Glomerular endothelial cell (primary cell): ENCODE measurements at regions not wholly inside any gene's neighbourhood (a gene's known extent, or its start where the extent isn't known, plus 50 kb on each side); places are given as distances from the start of the nearest gene placed in this dataset.

Experiments
- DNase-seq: peaks from one replicate; pipeline ENCODE4 v3.0.0-alpha.2; 2011; ENCODE audit warnings: low read depth, low spot score; ENCODE audit errors: extremely low read depth

- DNase-seq: no peak
These were observed 197.4 kb upstream of the KCNG1 start for GRCh38 chr20:51220293-51220706.

GRCh38 chr20:51219544-51219943 lies 196.6 kb upstream of the KCNG1 start:
- DNase-seq: no peak

GRCh38 chr20:51218603-51219002 lies 195.7 kb upstream of the KCNG1 start:
- no peak for DNase-seq

GRCh38 chr20:51217347-51218045 lies 194.6 kb upstream of the KCNG1 start:
- DNase-seq: no peak

GRCh38 chr20:51216850-51217249 lies 193.9 kb upstream of the KCNG1 start:
- DNase-seq: no peak

- no peak for DNase-seq
These were observed 189.9 kb upstream of the KCNG1 start for GRCh38 chr20:51212816-51213215.

- DNase-seq: no peak
These were observed 188.3 kb upstream of the KCNG1 start for GRCh38 chr20:51211191-51211590.

GRCh38 chr20:51210084-51210483 lies 187.2 kb upstream of the KCNG1 start:
- DNase-seq: no peak

- no peak for DNase-seq
These were observed 185.3 kb upstream of the KCNG1 start for GRCh38 chr20:51208162-51208561.

- no peak for DNase-seq
These were observed 183.2 kb upstream of the KCNG1 start for GRCh38 chr20:51206032-51206662.

GRCh38 chr20:51204794-51205193 lies 181.9 kb upstream of the KCNG1 start:
- no peak for DNase-seq

- DNase-seq: no peak
These were observed 181.3 kb upstream of the KCNG1 start for GRCh38 chr20:51204051-51204715.

GRCh38 chr20:51202304-51202703 lies 179.4 kb upstream of the KCNG1 start:
- DNase-seq: no peak

- DNase-seq: no peak
These were observed 177.0 kb upstream of the KCNG1 start for GRCh38 chr20:51199920-51200319.

- DNase-seq: no peak
These were observed 176.1 kb upstream of the KCNG1 start for GRCh38 chr20:51198876-51199523.

GRCh38 chr20:51198238-51198637 lies 175.3 kb upstream of the KCNG1 start:
- no peak for DNase-seq

- DNase-seq: no peak
These were observed 174.2 kb upstream of the KCNG1 start for GRCh38 chr20:51196991-51197651.

- no peak for DNase-seq
These were observed 173.1 kb upstream of the KCNG1 start for GRCh38 chr20:51195990-51196389.

- no peak for DNase-seq
These were observed 172.6 kb upstream of the KCNG1 start for GRCh38 chr20:51195419-51195901.

- no peak for DNase-seq
These were observed 170.3 kb upstream of the KCNG1 start for GRCh38 chr20:51193066-51193772.
